CD14-positive monocyte (primary cell): ENCODE measurements at regions not wholly inside any gene's neighbourhood (a gene's known extent, or its start where the extent isn't known, plus 50 kb on each side); places are given as distances from the start of the nearest gene placed in this dataset.
"Not testable (repeated sequence)": the region's sequence is repeated elsewhere in the genome, so short reads cannot be mapped to it uniquely, and the experiment has no call there.

Experiments used
- DNase-seq, 3 donors: peaks; one replicate each; pipeline ENCODE4 v3.0.0-alpha.2; 2011 to 2022
- H2AFZ ChIP-seq: 2 replicates; pipeline ENCODE4 v1.6.0; 2012; ENCODE audit warnings: mild to moderate bottlenecking, low read depth, low read length, inconsistent platforms; ENCODE audit not compliant: insufficient read depth, poor library complexity, severe bottlenecking
- H3K27ac ChIP-seq, 2 donors: 1 replicate in 1 of 2; 2 replicates in 1 of 2; pipeline ENCODE4 v1.5.1; 2012 to 2013; ENCODE audit warnings: low read length in 2 of 2, control low read depth in 1 of 2, inconsistent platforms in 1 of 2, low read depth in 1 of 2, mild to moderate bottlenecking in 1 of 2
- H3K27me3 ChIP-seq, 2 donors: one replicate each; pipeline versions ENCODE4 v1.6.0 to v1.6.1; 2011 to 2013; ENCODE audit warnings: low read length in 2 of 2; ENCODE audit not compliant: control insufficient read depth in 2 of 2, insufficient read depth in 2 of 2
- H3K36me3 ChIP-seq, 2 donors: replicated peaks in 1 of 2; 1 replicate in 1 of 2; 2 replicates in 1 of 2; pipeline versions ENCODE4 v1.5.1 to v1.6.1; 2012 to 2013; ENCODE audit warnings: low read length in 2 of 2, control low read depth in 1 of 2, inconsistent platforms in 1 of 2, mild to moderate bottlenecking in 1 of 2; ENCODE audit not compliant: insufficient read depth in 2 of 2, control insufficient read depth in 1 of 2
- H3K4me1 ChIP-seq, 2 donors: 1 replicate in 1 of 2; 2 replicates in 1 of 2; pipeline versions ENCODE4 v1.5.1 to v1.6.1; 2012 to 2013; ENCODE audit warnings: low read length in 2 of 2, control low read depth in 1 of 2, inconsistent platforms in 1 of 2, mild to moderate bottlenecking in 1 of 2, moderate library complexity in 1 of 2; ENCODE audit not compliant: insufficient read depth in 2 of 2, control insufficient read depth in 1 of 2
- H3K4me2 ChIP-seq: replicated peaks from 2 replicates; pipeline ENCODE3; 2012; ENCODE audit warnings: low read length, moderate library complexity, mild to moderate bottlenecking; ENCODE audit not compliant: poor library complexity, severe bottlenecking; ENCODE audit errors: extremely low read depth
- H3K4me3 ChIP-seq, 3 experiments: fragments of 200-600 bp in 1 of 3; sonication (generic) in 1 of 3; replicated peaks in 1 of 3; 1 replicate in 2 of 3; 2 replicates in 1 of 3; pipeline ENCODE4 v1.5.1; 2011 to 2013; ENCODE audit warnings: low read length in 3 of 3, mild to moderate bottlenecking in 3 of 3, control low read depth in 2 of 3, low read depth in 2 of 3, inconsistent platforms in 1 of 3, moderate library complexity in 1 of 3
- H3K79me2 ChIP-seq: 2 replicates; pipeline ENCODE4 v1.6.0; 2012; ENCODE audit warnings: mild to moderate bottlenecking, control low read depth, inconsistent platforms, low read length, moderate library complexity; ENCODE audit not compliant: insufficient read depth
- H3K9ac ChIP-seq: 2 replicates; pipeline ENCODE4 v1.6.0; 2017; ENCODE audit warnings: low read length, mild to moderate bottlenecking; ENCODE audit not compliant: insufficient read depth, poor library complexity, severe bottlenecking
- H3K9me3 ChIP-seq, 2 donors: replicated peaks in 1 of 2; 1 replicate in 1 of 2; 2 replicates in 1 of 2; pipeline versions ENCODE4 v1.5.1 to v1.6.1; 2012 to 2013; ENCODE audit warnings: low read length in 2 of 2, control low read depth in 1 of 2; ENCODE audit not compliant: control insufficient read depth in 1 of 2, insufficient read depth in 1 of 2
- H4K20me1 ChIP-seq: 2 replicates; pipeline ENCODE4 v1.6.0; 2012; ENCODE audit warnings: mild to moderate bottlenecking, low read length, control low read depth, moderate library complexity; ENCODE audit not compliant: insufficient read depth
- H3K27ac Mint-ChIP-seq, 7 donors: one replicate each; pipeline ENCODE4 v1.8.0; 2020; ENCODE audit warnings: mild to moderate bottlenecking in 7 of 7, mixed read lengths in 7 of 7, moderate library complexity in 6 of 7, inconsistent platforms in 2 of 7
- H3K27me3 Mint-ChIP-seq, 3 donors: one replicate each; pipeline ENCODE4 v1.8.0; 2021 to 2022; ENCODE audit warnings: low read depth in 3 of 3, mild to moderate bottlenecking in 3 of 3, mixed read lengths in 3 of 3, moderate library complexity in 3 of 3, inconsistent platforms in 1 of 3
- H3K36me3 Mint-ChIP-seq, 2 donors: one replicate each; pipeline ENCODE4 v1.8.0; 2020; ENCODE audit warnings: mixed read lengths in 2 of 2, inconsistent platforms in 1 of 2, mild to moderate bottlenecking in 1 of 2
- H3K4me1 Mint-ChIP-seq: one replicate; pipeline ENCODE4 v1.8.0; 2020; ENCODE audit warnings: mild to moderate bottlenecking, mixed read lengths
- H3K4me3 Mint-ChIP-seq, 2 donors: one replicate each; pipeline ENCODE4 v1.8.0; 2020; ENCODE audit warnings: mild to moderate bottlenecking in 2 of 2, mixed read lengths in 2 of 2, moderate library complexity in 1 of 2
- H3K9me3 Mint-ChIP-seq, 7 donors: one replicate each; pipeline ENCODE4 v1.8.0; 2020 to 2022; ENCODE audit warnings: mixed read lengths in 7 of 7, mild to moderate bottlenecking in 6 of 7, moderate library complexity in 6 of 7, inconsistent platforms in 2 of 7
- CTCF ChIP-seq: fragments of 200-600 bp; IDR thresholded peaks from one replicate; pipeline ENCODE4 v1.8.0; 2022; ENCODE audit warnings: antibody characterized with exemption, mild to moderate bottlenecking
- WGBS: methylation state at CpG from one replicate; pipeline ENCODE4 v1.1.5; 2013; ENCODE audit warnings: missing lambda C conversion rate; ENCODE audit not compliant: insufficient coverage; 5-methylcytosine and 5-hydroxymethylcytosine counted together
- intact Hi-C, 2 donors: fragments of 100-400 bp; cut with micrococcal nuclease; formaldehyde crosslinking; loops; one replicate each; pipeline versions ENCODE4 v1.15.0 to v1.15.1; 2023

- Histone ChIP-seq H3K27me3 (no peaks in the 10 kb centered on the region), H3K4me3 (no peak overlapping the region), H4K20me1 (peaks cover 78% of the 10 kb centered on the region), H3K4me2 (no peak overlapping the region), H3K9ac (no peak overlapping the region), H3K27ac (no peak overlapping the region), H2AFZ (no peak overlapping the region), H3K79me2 (peaks cover 98% of the 10 kb centered on the region), H3K36me3 (peaks cover 0 to 7% of the 10 kb centered on the region in 2 donors), H3K9me3 (peaks cover 0 to 3% of the 10 kb centered on the region in 2 donors), H3K4me1 (no peaks in the 10 kb centered on the region)
- peaks cover 4% of the 10 kb centered on the region for H3K4me1 Mint-ChIP-seq
- intact Hi-C loops, result no loop called here
- H3K36me3 Mint-ChIP-seq, result peaks cover 17 to 29% of the 10 kb centered on the region in 2 donors
- no peak overlapping the region for H3K4me3 Mint-ChIP-seq
- no peaks in the 10 kb centered on the region for H3K27me3 Mint-ChIP-seq
- no peak for TF ChIP-seq CTCF
- no CpG with 5 or more reads among the region's 2 CpGs for WGBS
- H3K27ac Mint-ChIP-seq, result no peak overlapping the region
- no peak for DNase-seq
- peaks cover 0 to 10% (median 7%) of the 10 kb centered on the region in 7 donors for H3K9me3 Mint-ChIP-seq
These were observed 87.0 kb downstream of the UTRN start for GRCh38 chr6:144372116-144372515.

GRCh38 chr6:144372611-144373594 is 87.8 kb downstream of the UTRN start:
- Histone ChIP-seq H3K4me2 (no peak overlapping the region), H3K4me3 (no peak overlapping the region), H3K9me3 (peaks cover 0 to 3% of the 10 kb centered on the region in 2 donors), H4K20me1 (peaks cover 83% of the 10 kb centered on the region), H3K9ac (no peak overlapping the region), H2AFZ (no peak overlapping the region), H3K27ac (no peak overlapping the region), H3K27me3 (no peaks in the 10 kb centered on the region), H3K79me2 (peaks cover 96% of the 10 kb centered on the region), H3K4me1 (no peaks in the 10 kb centered on the region), H3K36me3 (peaks cover 0 to 7% of the 10 kb centered on the region in 2 donors)
- no peak overlapping the region for H3K4me3 Mint-ChIP-seq
- DNase-seq, result no peak
- no peak for TF ChIP-seq CTCF
- intact Hi-C loops, result no loop called here
- H3K36me3 Mint-ChIP-seq, result peaks cover 17 to 28% of the 10 kb centered on the region in 2 donors
- H3K27me3 Mint-ChIP-seq, result no peaks in the 10 kb centered on the region
- H3K9me3 Mint-ChIP-seq, result peaks cover 0 to 10% (median 7%) of the 10 kb centered on the region in 7 donors
- H3K27ac Mint-ChIP-seq, result no peak overlapping the region
- H3K4me1 Mint-ChIP-seq, result peaks cover 9% of the 10 kb centered on the region
- no CpG with 5 or more reads among the region's 8 CpGs for WGBS

- H3K9ac ChIP-seq, H3K4me3 Mint-ChIP-seq, H3K9me3 ChIP-seq, H2AFZ ChIP-seq, H3K36me3 ChIP-seq, H3K27ac ChIP-seq, H3K4me1 ChIP-seq, intact Hi-C loops, H3K4me2 ChIP-seq, H3K4me3 ChIP-seq, DNase-seq, H3K27me3 ChIP-seq, H3K27me3 Mint-ChIP-seq, H3K9me3 Mint-ChIP-seq: not testable (repeated sequence)
- Mint-ChIP-seq H3K4me1 (peaks cover 20% of the 10 kb centered on the region), H3K27ac (peak overlapping the region in 1 of 7 donors; percentile 4), H3K36me3 (peaks cover 16 to 22% of the 10 kb centered on the region in 2 donors)
- Histone ChIP-seq H4K20me1 (peaks cover 85% of the 10 kb centered on the region), H3K79me2 (peaks cover 95% of the 10 kb centered on the region)
- WGBS, result 100% methylated on average over 2 of the region's 12 CpGs
These were observed 89.4 kb downstream of the UTRN start for GRCh38 chr6:144374525-144374924.
